ENCODE measurements at regions not wholly inside any gene's neighbourhood (a gene's known extent, or its start where the extent isn't known, plus 50 kb on each side); places are given as distances from the start of the nearest gene placed in this dataset.
"Not testable (repeated sequence)": the region's sequence is repeated elsewhere in the genome, so short reads cannot be mapped to it uniquely, and the experiment has no call there.

GRCh38 chr5:91446880-91447279 lies 63.8 kb upstream of the ARRDC3 start:
- DNase-seq = not testable (repeated sequence)

- DNase-seq = no peak
These were observed 60.8 kb upstream of the ARRDC3 start for GRCh38 chr5:91443761-91444467.

- no peak for DNase-seq
These were observed 59.9 kb upstream of the ARRDC3 start for GRCh38 chr5:91443023-91443422.

- DNase-seq = no peak
These were observed 58.0 kb upstream of the ARRDC3 start for GRCh38 chr5:91441082-91441481.

- DNase-seq = no peak
These were observed 55.8 kb upstream of the ARRDC3 start for GRCh38 chr5:91438871-91439270.

GRCh38 chr5:91436241-91436640 lies 53.1 kb upstream of the ARRDC3 start:
- DNase-seq = no peak

- peak in 1 of 2 experiments; percentile 25 for DNase-seq
These were observed 51.2 kb upstream of the ARRDC3 start for GRCh38 chr5:91434348-91434747.

- no peak for DNase-seq
These were observed 50.7 kb upstream of the ARRDC3 start for GRCh38 chr5:91433861-91434260.
